ENCODE measurements at regions not wholly inside any gene's neighbourhood (a gene's known extent, or its start where the extent isn't known, plus 50 kb on each side); places are given as distances from the start of the nearest gene placed in this dataset.

- no peak for ATAC-seq (ENCODE audit: low read depth)
- no peak overlapping the region for H3K4ac ChIP-seq (ENCODE audit: low read depth, low read length)
- dilution Hi-C loops (cut with HindIII; ENCODE audit: low sequenced_read_pairs, unreplicated experiment) (no loop called here), intact Hi-C loops (cut with micrococcal nuclease) (no loop called here), in situ Hi-C loops (cut with MboI; ENCODE audit: low sequenced_read_pairs) (no loop called here)
- H4K91ac ChIP-seq (ENCODE audit: insufficient read depth, low read depth, low read length): no peak overlapping the region
- H4K20me1 ChIP-seq (ENCODE audit: insufficient read depth, low read length): no peaks in the 10 kb centered on the region
- no peak overlapping the region for H3K18ac ChIP-seq (ENCODE audit: low read depth, low read length)
- no peak overlapping the region for H3K4me2 ChIP-seq (ENCODE audit: low read depth, low read length)
- no peak overlapping the region for H3K14ac ChIP-seq (replicated peaks; ENCODE audit: low read depth, low read length)
- no peak overlapping the region for H4K8ac ChIP-seq (ENCODE audit: low read depth in 2 of 2, low read length in 2 of 2)
- H3K4me1 ChIP-seq (ENCODE audit: control insufficient read depth, insufficient read depth, low read length): no peaks in the 10 kb centered on the region
- no peak overlapping the region for H2AK9ac ChIP-seq (replicated peaks; ENCODE audit: low read depth, low read length, poor library complexity)
- no peak overlapping the region for H2AK5ac ChIP-seq (ENCODE audit: low read depth, low read length)
- H3K9me1 ChIP-seq (ENCODE audit: insufficient read depth, low read length): no peaks in the 10 kb centered on the region
- ChIA-PET CTCF (no interaction called here), POLR2A (ENCODE audit: unreplicated experiment) (no interaction called here)
- no peaks in the 10 kb centered on the region for H3K9me3 ChIP-seq (ENCODE audit: control insufficient read depth, insufficient read depth, low read length)
- H3K36me3 ChIP-seq (ENCODE audit: control insufficient read depth, insufficient read depth, low read length): no peaks in the 10 kb centered on the region
- no CpG with 5 or more reads among the region's 3 CpGs for WGBS, 2 experiments (ENCODE audit: extremely low coverage in 2 of 2, insufficient read length in 1 of 2)
- no peak overlapping the region for H4K5ac ChIP-seq (ENCODE audit: low read depth, low read length)
- TF ChIP-seq SMC3 (IDR thresholded peaks at IDR 0.05; ENCODE audit: low read depth, low read length): no peak
- TF ChIP-seq FOS (IDR thresholded peaks at IDR 0.05; ENCODE audit: low read depth, low read length): no peak
- no peak for TF ChIP-seq RFX5 (IDR thresholded peaks at IDR 0.05; ENCODE audit: low read depth, low read length)
- no peak for TF ChIP-seq MXI1 (IDR thresholded peaks at IDR 0.05; ENCODE audit: borderline replicate concordance, low read depth, low read length)
- TF ChIP-seq BHLHE40 (IDR thresholded peaks at IDR 0.05; ENCODE audit: low read depth, low read length): no peak
- TF ChIP-seq CEBPB (IDR thresholded peaks at IDR 0.05; ENCODE audit: low read depth, low read length): no peak
- no peak for TF ChIP-seq CTCF (conservative IDR thresholded peaks at IDR 0.05; ENCODE audit: low read depth, low read length)
- TF ChIP-seq POLR2A (IDR thresholded peaks at IDR 0.05; ENCODE audit: low read depth, low read length): no peak
- no peak for TF ChIP-seq RAD21 (IDR thresholded peaks at IDR 0.05; ENCODE audit: low read length)
- TF ChIP-seq ELK1 (IDR thresholded peaks at IDR 0.05; ENCODE audit: borderline replicate concordance, low read depth, low read length): no peak
- no peak for TF ChIP-seq RCOR1 (IDR thresholded peaks at IDR 0.05; ENCODE audit: insufficient replicate concordance, low read length)
- no peak for TF ChIP-seq MAZ (IDR thresholded peaks at IDR 0.05; ENCODE audit: borderline replicate concordance, low read depth, low read length)
- TF ChIP-seq USF2 (IDR thresholded peaks at IDR 0.05; ENCODE audit: low read depth, low read length): no peak
- no peak for TF ChIP-seq MAFK (IDR thresholded peaks at IDR 0.05; ENCODE audit: low read depth, low read length)
- TF ChIP-seq CHD1 (IDR thresholded peaks at IDR 0.05; ENCODE audit: low read depth, low read length): no peak
- TF ChIP-seq NFE2L2 (IDR thresholded peaks at IDR 0.05; ENCODE audit: low read depth, low read length): no peak
- H3K27me3 ChIP-seq (ENCODE audit: control insufficient read depth, insufficient read depth, low read length): no peaks in the 10 kb centered on the region
- no peaks in the 10 kb centered on the region for H3K79me1 ChIP-seq (ENCODE audit: low read depth in 1 of 2, low read length in 2 of 2)
- no peak overlapping the region for H3K56ac ChIP-seq (ENCODE audit: extremely low read depth, insufficient read depth, low read length)
- no peak overlapping the region for H2AFZ ChIP-seq (replicated peaks; ENCODE audit: low read length, poor library complexity)
- no peak overlapping the region for H3K23ac ChIP-seq (ENCODE audit: low read depth, low read length)
- no peak overlapping the region for H3K9ac ChIP-seq (ENCODE audit: low read depth, low read length)
- DNase-seq: no peak
- no peak overlapping the region for H2BK5ac ChIP-seq (ENCODE audit: low read depth, low read length, poor library complexity, severe bottlenecking)
- BruUV-seq (replicated peaks): no TSS peak
- no peak overlapping the region for H2BK15ac ChIP-seq (ENCODE audit: low read depth, low read length)
- H3K4me3 ChIP-seq (ENCODE audit: insufficient read depth, low read depth, low read length): no peak overlapping the region
- H2BK120ac ChIP-seq (ENCODE audit: low read depth, low read length): no peak overlapping the region
- H2BK20ac ChIP-seq (ENCODE audit: low read depth, low read length): no peak overlapping the region
- no peak overlapping the region for H3K27ac ChIP-seq (ENCODE audit: insufficient read depth, low read length)
These were observed 1788.0 kb upstream of the TENM3 start for GRCh38 chr4:180455226-180455625.

All from IMR-90 (cell line).